Heart left ventricle (tissue), 13 donors: ENCODE measurements at regions not wholly inside any gene's neighbourhood (a gene's known extent, or its start where the extent isn't known, plus 50 kb on each side); places are given as distances from the start of the nearest gene placed in this dataset.

Experiments
- CTCF ChIP-seq, 12 donors: fragments of 200-600 bp; sonication (generic) in 4 of 12; IDR thresholded peaks; one replicate each; pipeline versions ENCODE4 v1.5.0 to v1.8.0; 2018 to 2022; ENCODE audit warnings: antibody characterized with exemption in 12 of 12, mild to moderate bottlenecking in 5 of 12
- POLR2A ChIP-seq, 2 donors: fragments of 450-650 bp; IDR thresholded peaks; one replicate each; pipeline ENCODE4 v1.6.1; 2017; ENCODE audit warnings: antibody characterized with exemption in 2 of 2, mild to moderate bottlenecking in 2 of 2, moderate library complexity in 2 of 2
- donor health status: ischemic (EF 13 %, LVEDD 7.1; RV severe dilation, severe dysfunction).
- donor health status: DM: no; HTN: yes; CAD: no.
- donor health status: DM: no; HTN: no; CAD: no.
- donor health status: ischemic (EF 25% LVEDD 6.9; RV normal size, moderate dysfunction).
- donor health status: ischemic (EF 25% LVEDD 5.7; RV mildly dilated, moderate dysfunction).
- donor health status: ischemic (EF 35%, LVEDD 5.7; RV mildly dilated, moderate dysfunction).
- donor health status: nonischemic (EF 11% LVEDD 7.7; RV severe dilation, severe dysfunction).
- donor health status: DM: yes; HTN: yes; CAD: no.
- donor health status: PGD.
- donor health status: ischemic (EF 29% LVEDD 5.4; RV normal size, mild dysfunction).
- donor health status: nonischemic (EF 23%, LVEDD 6.1; RV moderate dilation, normal function).

GRCh38 chr16:86138121-86139085 is 239.4 kb downstream of the IRF8 start:
- TF ChIP-seq POLR2A (IDR thresholded peaks at IDR 0.05) (no peak), CTCF (IDR thresholded peaks at IDR 0.05) (no peak)
